Activated T-helper 1 cell treated with anti-CD3 and anti-CD28 coated beads, Interleukin-12 subunit alpha, Interleukin-12 subunit beta, Interleukin-2, Interleukin-4 antibody, amounts not matched to agents 30 ng/mL and 10 ng/mL and 1 ng/mL, durations not matched to agents 14 hours and 24 hours and 36 hours (primary cell): ENCODE measurements at regions not wholly inside any gene's neighbourhood (a gene's known extent, or its start where the extent isn't known, plus 50 kb on each side); places are given as distances from the start of the nearest gene placed in this dataset.

ENCODE experiments used
- DNase-seq: peaks from one replicate; pipeline ENCODE4 v3.0.0; 2021; ENCODE audit warnings: low spot score
- H3K27ac Mint-ChIP-seq: one replicate; pipeline ENCODE4 v1.8.0; 2021; ENCODE audit warnings: mild to moderate bottlenecking, mixed read lengths
- H3K27me3 Mint-ChIP-seq: one replicate; pipeline ENCODE4 v1.8.0; 2022; ENCODE audit warnings: mild to moderate bottlenecking, moderate library complexity, mixed read lengths; ENCODE audit not compliant: insufficient read depth
- H3K36me3 Mint-ChIP-seq: one replicate; pipeline ENCODE4 v1.8.0; 2021; ENCODE audit warnings: low read depth, mixed read lengths
- H3K4me1 Mint-ChIP-seq: one replicate; pipeline ENCODE4 v1.8.0; 2021; ENCODE audit warnings: low read depth, mixed read lengths
- H3K4me3 Mint-ChIP-seq: one replicate; pipeline ENCODE4 v1.8.0; 2021; ENCODE audit warnings: mild to moderate bottlenecking, moderate library complexity, mixed read lengths
- H3K9me3 Mint-ChIP-seq: one replicate; pipeline ENCODE4 v1.8.0; 2021; ENCODE audit warnings: mixed read lengths
- intact Hi-C: fragments of 100-400 bp; cut with micrococcal nuclease; formaldehyde crosslinking; loops from one replicate; pipeline ENCODE4 v1.15.1; 2024

GRCh38 chr2:4020153-4020552 is 316.8 kb downstream of the DCDC2C start:
- H3K36me3 Mint-ChIP-seq = no peaks in the 10 kb centered on the region
- H3K4me3 Mint-ChIP-seq = no peak overlapping the region
- no peaks in the 10 kb centered on the region for H3K27me3 Mint-ChIP-seq
- intact Hi-C loops = no loop called here
- no peaks in the 10 kb centered on the region for H3K4me1 Mint-ChIP-seq
- no peak for DNase-seq
- no peak overlapping the region for H3K27ac Mint-ChIP-seq
- H3K9me3 Mint-ChIP-seq = peaks cover 3% of the 10 kb centered on the region

GRCh38 chr2:4020649-4021048 is 317.3 kb downstream of the DCDC2C start:
- Mint-ChIP-seq H3K4me3 (no peak overlapping the region), H3K9me3 (peaks cover 3% of the 10 kb centered on the region), H3K36me3 (no peaks in the 10 kb centered on the region), H3K27me3 (no peaks in the 10 kb centered on the region), H3K27ac (no peak overlapping the region), H3K4me1 (no peaks in the 10 kb centered on the region)
- DNase-seq = no peak
- intact Hi-C loops = no loop called here

DNA sequence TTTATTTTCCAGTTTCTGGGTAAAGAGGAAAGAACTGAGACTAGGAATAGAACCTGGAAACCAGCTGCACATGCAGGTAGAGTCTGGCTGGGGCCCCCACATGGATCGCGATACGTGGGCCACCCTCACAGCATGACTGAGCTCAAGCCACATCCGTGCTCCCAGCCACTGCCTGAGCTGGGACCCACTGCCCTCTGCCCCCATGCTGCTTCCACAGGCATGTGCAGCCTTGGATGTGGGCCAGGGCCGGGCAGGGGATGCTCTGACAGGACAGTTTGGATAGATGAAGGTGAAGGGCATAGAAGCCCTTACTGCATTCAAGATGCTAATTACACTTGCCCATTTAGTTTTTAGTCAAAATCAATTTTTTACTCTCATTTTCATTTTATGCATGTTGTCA is 321.2 kb downstream of the DCDC2C start:
- Mint-ChIP-seq H3K27ac (no peak overlapping the region), H3K4me3 (no peak overlapping the region), H3K9me3 (peaks cover 4% of the 10 kb centered on the region), H3K36me3 (no peaks in the 10 kb centered on the region), H3K27me3 (no peaks in the 10 kb centered on the region), H3K4me1 (no peaks in the 10 kb centered on the region)
- no peak for DNase-seq
- intact Hi-C loops = no loop called here

- intact Hi-C loops = no loop called here
- no peaks in the 10 kb centered on the region for H3K27me3 Mint-ChIP-seq
- H3K4me1 Mint-ChIP-seq = no peaks in the 10 kb centered on the region
- H3K36me3 Mint-ChIP-seq = no peaks in the 10 kb centered on the region
- H3K4me3 Mint-ChIP-seq = no peak overlapping the region
- peaks cover 4% of the 10 kb centered on the region for H3K9me3 Mint-ChIP-seq
- no peak overlapping the region for H3K27ac Mint-ChIP-seq
- no peak for DNase-seq
Measured at GRCh38 chr2:4029081-4029480, 325.7 kb downstream of the DCDC2C start.

DNA sequence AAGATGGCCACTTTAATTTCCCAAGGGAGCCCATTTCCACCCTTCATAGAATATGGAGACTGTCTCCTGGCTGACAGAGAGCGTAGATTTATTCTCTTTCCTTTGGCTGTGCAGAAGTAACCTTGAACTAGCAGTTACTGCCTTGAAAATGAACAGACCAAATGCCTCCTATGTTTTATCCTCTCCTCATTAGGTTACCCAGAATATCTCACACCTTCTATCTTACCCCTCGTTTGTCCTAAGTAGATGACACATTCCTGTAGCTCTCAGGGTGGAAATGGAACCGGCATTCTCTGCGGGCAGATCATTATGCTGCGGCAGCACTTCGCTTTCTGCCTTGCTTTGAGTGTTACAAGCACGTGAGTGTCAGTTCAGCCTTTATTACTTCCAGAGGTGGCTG is 336.5 kb downstream of the DCDC2C start:
- H3K4me1 Mint-ChIP-seq = no peaks in the 10 kb centered on the region
- H3K36me3 Mint-ChIP-seq = no peaks in the 10 kb centered on the region
- H3K9me3 Mint-ChIP-seq = peaks cover 6% of the 10 kb centered on the region
- no peaks in the 10 kb centered on the region for H3K27me3 Mint-ChIP-seq
- H3K4me3 Mint-ChIP-seq = no peak overlapping the region
- intact Hi-C loops = no loop called here
- DNase-seq = no peak
- H3K27ac Mint-ChIP-seq = no peak overlapping the region

GRCh38 chr2:4047961-4048891 is 344.9 kb downstream of the DCDC2C start:
- intact Hi-C loops = no loop called here
- DNase-seq = peak; percentile 19
- Mint-ChIP-seq H3K27me3 (peaks cover 4% of the 10 kb centered on the region), H3K9me3 (no peaks in the 10 kb centered on the region), H3K27ac (peak overlapping the region; percentile 20), H3K4me3 (no peak overlapping the region), H3K36me3 (no peaks in the 10 kb centered on the region), H3K4me1 (peaks cover 15% of the 10 kb centered on the region)

DNA sequence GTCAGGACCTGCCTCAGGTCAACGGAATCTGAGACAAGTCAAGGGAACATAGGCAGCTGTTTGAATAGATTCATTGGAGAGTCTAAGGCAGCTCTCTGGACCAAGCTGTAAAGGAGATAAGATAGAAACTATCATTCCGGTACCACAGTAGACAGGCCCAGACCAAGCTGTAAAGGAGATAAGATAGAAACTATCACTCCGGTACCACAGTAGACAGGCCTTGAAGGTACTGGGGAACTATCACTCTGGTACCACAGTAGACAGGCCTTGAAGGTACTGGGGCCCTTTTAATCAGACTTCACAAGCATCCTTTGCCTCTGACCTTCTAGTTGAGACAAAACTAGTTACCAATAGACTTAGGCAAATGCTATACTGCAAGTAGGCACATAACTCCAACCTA is 346.1 kb downstream of the DCDC2C start:
- Mint-ChIP-seq H3K36me3 (no peaks in the 10 kb centered on the region), H3K27me3 (peaks cover 4% of the 10 kb centered on the region), H3K9me3 (no peaks in the 10 kb centered on the region), H3K27ac (no peak overlapping the region), H3K4me3 (no peak overlapping the region), H3K4me1 (peaks cover 15% of the 10 kb centered on the region)
- DNase-seq = no peak
- intact Hi-C loops = no loop called here

- H3K4me1 Mint-ChIP-seq = no peaks in the 10 kb centered on the region
- intact Hi-C loops = no loop called here
- H3K9me3 Mint-ChIP-seq = no peaks in the 10 kb centered on the region
- H3K36me3 Mint-ChIP-seq = no peaks in the 10 kb centered on the region
- H3K4me3 Mint-ChIP-seq = no peak overlapping the region
- no peak overlapping the region for H3K27ac Mint-ChIP-seq
- no peak for DNase-seq
- peaks cover 2% of the 10 kb centered on the region for H3K27me3 Mint-ChIP-seq
Measured at GRCh38 chr2:4053769-4054493, 350.6 kb downstream of the DCDC2C start.

DNA sequence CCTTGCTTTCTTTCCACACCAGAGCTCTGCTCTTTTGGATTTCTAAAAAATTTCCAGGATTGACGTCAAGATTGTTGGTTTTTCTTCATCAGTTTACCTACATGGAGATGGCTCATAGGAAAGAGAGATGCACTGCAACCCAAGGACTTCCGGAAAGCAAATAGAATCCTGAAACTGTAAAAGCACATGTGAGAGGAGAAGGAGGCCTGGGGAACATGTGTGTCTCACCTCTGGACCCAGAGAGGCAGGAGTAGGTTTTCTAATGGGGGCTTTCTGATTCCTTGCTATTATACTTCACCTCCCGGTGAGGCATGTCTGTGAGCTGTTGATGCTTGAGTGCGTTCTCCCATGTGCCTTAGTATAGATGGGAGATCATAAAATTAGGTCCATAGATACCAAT is 362.8 kb downstream of the DCDC2C start:
- H3K4me1 Mint-ChIP-seq = no peaks in the 10 kb centered on the region
- H3K36me3 Mint-ChIP-seq = no peaks in the 10 kb centered on the region
- H3K4me3 Mint-ChIP-seq = no peak overlapping the region
- no peaks in the 10 kb centered on the region for H3K27me3 Mint-ChIP-seq
- H3K27ac Mint-ChIP-seq = no peak overlapping the region
- no peak for DNase-seq
- H3K9me3 Mint-ChIP-seq = no peaks in the 10 kb centered on the region
- intact Hi-C loops = no loop called here

DNA sequence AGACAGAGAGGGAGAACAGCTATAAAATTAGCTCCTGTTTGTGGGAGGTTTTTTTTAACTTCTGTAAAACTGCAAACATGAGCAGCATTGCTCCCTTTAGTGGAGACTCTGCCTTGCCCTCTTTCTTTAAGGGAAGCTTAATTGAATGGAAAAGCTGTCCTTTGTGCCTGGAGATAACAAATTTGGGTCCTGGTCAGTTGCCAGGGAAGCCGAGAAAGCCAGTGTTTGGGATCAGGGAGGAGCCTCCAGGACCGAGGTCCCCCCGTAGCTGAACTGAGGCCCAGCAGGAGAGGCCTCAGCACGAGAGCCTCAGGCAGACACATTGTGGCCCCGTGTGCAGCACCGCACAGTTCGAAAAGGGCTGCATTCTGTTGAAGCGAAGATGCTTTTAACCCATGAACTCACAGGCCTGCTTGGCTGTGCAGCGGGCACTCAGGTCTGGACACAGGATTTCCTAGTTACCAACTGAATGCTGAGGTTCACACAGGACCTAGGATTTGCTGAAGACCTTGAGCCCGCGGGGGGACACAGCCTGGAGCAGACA is 369.7 kb downstream of the DCDC2C start:
- H3K27me3 Mint-ChIP-seq = no peaks in the 10 kb centered on the region
- no peaks in the 10 kb centered on the region for H3K4me1 Mint-ChIP-seq
- H3K4me3 Mint-ChIP-seq = no peak overlapping the region
- no peaks in the 10 kb centered on the region for H3K36me3 Mint-ChIP-seq
- no peak overlapping the region for H3K27ac Mint-ChIP-seq
- H3K9me3 Mint-ChIP-seq = no peaks in the 10 kb centered on the region
- DNase-seq = no peak
- intact Hi-C loops = no loop called here

GRCh38 chr2:4077017-4077416 is 373.6 kb downstream of the DCDC2C start:
- intact Hi-C loops = no loop called here
- Mint-ChIP-seq H3K27ac (no peak overlapping the region), H3K9me3 (peaks cover 4% of the 10 kb centered on the region), H3K4me1 (no peaks in the 10 kb centered on the region), H3K27me3 (no peaks in the 10 kb centered on the region), H3K36me3 (no peaks in the 10 kb centered on the region), H3K4me3 (no peak overlapping the region)
- DNase-seq = no peak

DNA sequence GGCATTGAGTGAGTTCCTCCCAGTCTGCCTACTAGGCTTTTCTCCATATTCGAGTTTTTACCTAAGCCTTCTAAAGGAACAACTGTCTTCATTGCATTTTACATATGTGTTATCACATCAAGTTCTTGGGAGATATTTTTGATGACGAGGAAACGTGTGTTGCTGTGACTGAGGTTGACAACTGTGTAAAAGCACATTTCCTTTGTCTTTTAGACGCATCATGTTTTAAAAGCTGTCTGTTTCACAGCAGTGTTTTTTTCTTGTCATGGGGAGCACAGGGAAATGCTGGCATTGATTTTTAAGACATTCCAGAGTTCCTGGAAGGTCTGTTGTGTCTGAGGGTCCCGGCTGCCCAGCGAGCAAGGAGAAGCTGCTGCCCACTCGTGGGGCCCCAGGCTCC is 381.8 kb downstream of the DCDC2C start:
- intact Hi-C loops = no loop called here
- H3K36me3 Mint-ChIP-seq = no peaks in the 10 kb centered on the region
- H3K27ac Mint-ChIP-seq = no peak overlapping the region
- H3K4me3 Mint-ChIP-seq = no peak overlapping the region
- H3K4me1 Mint-ChIP-seq = no peaks in the 10 kb centered on the region
- H3K9me3 Mint-ChIP-seq = peaks cover 24% of the 10 kb centered on the region
- H3K27me3 Mint-ChIP-seq = no peaks in the 10 kb centered on the region
- DNase-seq = no peak
